ENCODE measurements at regions not wholly inside any gene's neighbourhood (a gene's known extent, or its start where the extent isn't known, plus 50 kb on each side); places are given as distances from the start of the nearest gene placed in this dataset.

DNA sequence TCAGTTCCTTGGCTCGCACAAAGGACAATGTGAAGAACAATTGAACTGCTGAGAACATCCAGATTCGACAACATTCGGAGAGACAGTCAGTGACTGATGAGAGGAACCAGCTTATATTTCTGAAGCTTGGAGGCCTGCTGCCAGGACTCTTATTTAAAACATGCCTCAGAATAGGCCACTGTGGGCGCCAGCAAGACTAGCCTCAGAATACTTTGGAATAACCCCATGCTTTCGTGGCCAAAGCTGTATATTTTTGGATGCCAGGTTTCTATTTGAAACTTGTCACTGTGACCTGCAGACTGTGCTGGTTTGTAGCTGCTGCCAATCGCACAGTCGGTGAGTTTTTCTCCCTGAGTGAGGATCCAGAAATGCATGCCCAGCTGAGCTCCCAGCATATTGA, 129.9 kb upstream of the UBE3A start:
- no peaks in the 10 kb centered on the region for H3K9me1 ChIP-seq (ENCODE audit: insufficient read depth, low read length)

More for the DNA sequence above, 129.9 kb upstream of the UBE3A start:
- Histone ChIP-seq H2BK120ac (ENCODE audit: low read depth, low read length) (no peak overlapping the region), H3K4me3 (ENCODE audit: insufficient read depth, low read depth, low read length) (no peak overlapping the region), H2BK15ac (ENCODE audit: low read depth, low read length) (no peak overlapping the region), H2AK9ac (replicated peaks; ENCODE audit: low read depth, low read length, poor library complexity) (no peak overlapping the region), H4K91ac (ENCODE audit: insufficient read depth, low read depth, low read length) (no peak overlapping the region), H4K5ac (ENCODE audit: low read depth, low read length) (no peak overlapping the region), H3K14ac (replicated peaks; ENCODE audit: low read depth, low read length) (no peak overlapping the region), H3K18ac (ENCODE audit: low read depth, low read length) (no peak overlapping the region), H2BK20ac (ENCODE audit: low read depth, low read length) (no peak overlapping the region), H3K4me2 (ENCODE audit: low read depth, low read length) (no peak overlapping the region), H4K8ac (ENCODE audit: low read depth in 2 of 2, low read length in 2 of 2) (no peak overlapping the region), H3K27ac (ENCODE audit: insufficient read depth, low read length) (no peak overlapping the region), H3K27me3 (ENCODE audit: control insufficient read depth, insufficient read depth, low read length) (no peaks in the 10 kb centered on the region), H3K9ac (ENCODE audit: low read depth, low read length) (no peak overlapping the region), H3K4ac (ENCODE audit: low read depth, low read length) (no peak overlapping the region), H3K23ac (ENCODE audit: low read depth, low read length) (no peak overlapping the region), H3K79me1 (ENCODE audit: low read depth in 1 of 2, low read length in 2 of 2) (no peaks in the 10 kb centered on the region), H3K36me3 (ENCODE audit: control insufficient read depth, insufficient read depth, low read length) (no peaks in the 10 kb centered on the region), H3K9me3 (ENCODE audit: control insufficient read depth, insufficient read depth, low read length) (no peaks in the 10 kb centered on the region; the same call in 1 of the 2 replicates), H2AK5ac (ENCODE audit: low read depth, low read length) (no peak overlapping the region), H3K56ac (ENCODE audit: extremely low read depth, insufficient read depth, low read length) (no peak overlapping the region), H2BK5ac (ENCODE audit: low read depth, low read length, poor library complexity, severe bottlenecking) (no peak overlapping the region), H2AFZ (replicated peaks; ENCODE audit: low read length, poor library complexity) (no peak overlapping the region), H4K20me1 (ENCODE audit: insufficient read depth, low read length) (no peaks in the 10 kb centered on the region), H3K4me1 (ENCODE audit: control insufficient read depth, insufficient read depth, low read length) (no peaks in the 10 kb centered on the region)
- DNase-seq: no peak
- ChIA-PET POLR2A (ENCODE audit: unreplicated experiment) (no interaction called here), CTCF (no interaction called here)
- in situ Hi-C loops (cut with MboI; ENCODE audit: low sequenced_read_pairs): no loop called here
- intact Hi-C loops (cut with micrococcal nuclease): no loop called here
- no CpG with 5 or more reads among the region's 7 CpGs for WGBS, 2 experiments (ENCODE audit: extremely low coverage in 2 of 2, insufficient read length in 1 of 2)
- ATAC-seq (ENCODE audit: low read depth): no peak
- no peak for TF ChIP-seq MAFK (IDR thresholded peaks at IDR 0.05; ENCODE audit: low read depth, low read length)
- TF ChIP-seq POLR2A (IDR thresholded peaks at IDR 0.05; ENCODE audit: low read depth, low read length): no peak
- no peak for TF ChIP-seq CEBPB (IDR thresholded peaks at IDR 0.05; ENCODE audit: low read depth, low read length)
- TF ChIP-seq SMC3 (IDR thresholded peaks at IDR 0.05; ENCODE audit: low read depth, low read length): no peak
- no peak for TF ChIP-seq USF2 (IDR thresholded peaks at IDR 0.05; ENCODE audit: low read depth, low read length)
- TF ChIP-seq, protein P1, sequence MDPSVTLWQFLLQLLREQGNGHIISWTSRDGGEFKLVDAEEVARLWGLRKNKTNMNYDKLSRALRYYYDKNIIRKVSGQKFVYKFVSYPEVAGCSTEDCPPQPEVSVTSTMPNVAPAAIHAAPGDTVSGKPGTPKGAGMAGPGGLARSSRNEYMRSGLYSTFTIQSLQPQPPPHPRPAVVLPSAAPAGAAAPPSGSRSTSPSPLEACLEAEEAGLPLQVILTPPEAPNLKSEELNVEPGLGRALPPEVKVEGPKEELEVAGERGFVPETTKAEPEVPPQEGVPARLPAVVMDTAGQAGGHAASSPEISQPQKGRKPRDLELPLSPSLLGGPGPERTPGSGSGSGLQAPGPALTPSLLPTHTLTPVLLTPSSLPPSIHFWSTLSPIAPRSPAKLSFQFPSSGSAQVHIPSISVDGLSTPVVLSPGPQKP (IDR thresholded peaks at IDR 0.05; ENCODE audit: borderline replicate concordance, low read depth, low read length): no peak
- no peak for TF ChIP-seq RCOR1 (IDR thresholded peaks at IDR 0.05; ENCODE audit: insufficient replicate concordance, low read length)
- TF ChIP-seq MAZ (IDR thresholded peaks at IDR 0.05; ENCODE audit: borderline replicate concordance, low read depth, low read length): no peak
- no peak for TF ChIP-seq NFE2L2 (IDR thresholded peaks at IDR 0.05; ENCODE audit: low read depth, low read length)
- TF ChIP-seq BHLHE40 (IDR thresholded peaks at IDR 0.05; ENCODE audit: low read depth, low read length): no peak
- no peak for TF ChIP-seq RFX5 (IDR thresholded peaks at IDR 0.05; ENCODE audit: low read depth, low read length)
- TF ChIP-seq FOS (IDR thresholded peaks at IDR 0.05; ENCODE audit: low read depth, low read length): no peak
- no peak for TF ChIP-seq RAD21 (IDR thresholded peaks at IDR 0.05; ENCODE audit: low read length)
- TF ChIP-seq, protein P2, sequence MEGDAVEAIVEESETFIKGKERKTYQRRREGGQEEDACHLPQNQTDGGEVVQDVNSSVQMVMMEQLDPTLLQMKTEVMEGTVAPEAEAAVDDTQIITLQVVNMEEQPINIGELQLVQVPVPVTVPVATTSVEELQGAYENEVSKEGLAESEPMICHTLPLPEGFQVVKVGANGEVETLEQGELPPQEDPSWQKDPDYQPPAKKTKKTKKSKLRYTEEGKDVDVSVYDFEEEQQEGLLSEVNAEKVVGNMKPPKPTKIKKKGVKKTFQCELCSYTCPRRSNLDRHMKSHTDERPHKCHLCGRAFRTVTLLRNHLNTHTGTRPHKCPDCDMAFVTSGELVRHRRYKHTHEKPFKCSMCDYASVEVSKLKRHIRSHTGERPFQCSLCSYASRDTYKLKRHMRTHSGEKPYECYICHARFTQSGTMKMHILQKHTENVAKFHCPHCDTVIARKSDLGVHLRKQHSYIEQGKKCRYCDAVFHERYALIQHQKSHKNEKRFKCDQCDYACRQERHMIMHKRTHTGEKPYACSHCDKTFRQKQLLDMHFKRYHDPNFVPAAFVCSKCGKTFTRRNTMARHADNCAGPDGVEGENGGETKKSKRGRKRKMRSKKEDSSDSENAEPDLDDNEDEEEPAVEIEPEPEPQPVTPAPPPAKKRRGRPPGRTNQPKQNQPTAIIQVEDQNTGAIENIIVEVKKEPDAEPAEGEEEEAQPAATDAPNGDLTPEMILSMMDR (conservative IDR thresholded peaks at IDR 0.05; ENCODE audit: low read depth, low read length): no peak
- TF ChIP-seq CHD1 (IDR thresholded peaks at IDR 0.05; ENCODE audit: low read depth, low read length): no peak
- dilution Hi-C loops (cut with HindIII; ENCODE audit: low sequenced_read_pairs, unreplicated experiment): no loop called here
- no TSS peak for BruUV-seq (replicated peaks)

Data from IMR-90 (cell line).